AG09309 (cell line): ENCODE measurements at regions not wholly inside any gene's neighbourhood (a gene's known extent, or its start where the extent isn't known, plus 50 kb on each side); places are given as distances from the start of the nearest gene placed in this dataset.

Experiments used
- DNase-seq: peaks from one replicate; pipeline ENCODE4 v3.0.0-alpha.2; 2010; ENCODE audit warnings: low read depth
- H3K4me3 ChIP-seq: 2 replicates; pipeline ENCODE4 v1.5.1; 2011; ENCODE audit warnings: mild to moderate bottlenecking, low read depth, low read length, moderate library complexity; ENCODE audit not compliant: control insufficient read depth
- TF ChIP-seq, protein P1 (sequence below): IDR thresholded peaks from 2 replicates; pipeline ENCODE4 v1.5.1; 2011; ENCODE audit warnings: mild to moderate bottlenecking, low read depth, low read length, inconsistent platforms; ENCODE audit not compliant: insufficient read depth, control insufficient read depth; ENCODE audit errors: missing control alignments

DNA sequence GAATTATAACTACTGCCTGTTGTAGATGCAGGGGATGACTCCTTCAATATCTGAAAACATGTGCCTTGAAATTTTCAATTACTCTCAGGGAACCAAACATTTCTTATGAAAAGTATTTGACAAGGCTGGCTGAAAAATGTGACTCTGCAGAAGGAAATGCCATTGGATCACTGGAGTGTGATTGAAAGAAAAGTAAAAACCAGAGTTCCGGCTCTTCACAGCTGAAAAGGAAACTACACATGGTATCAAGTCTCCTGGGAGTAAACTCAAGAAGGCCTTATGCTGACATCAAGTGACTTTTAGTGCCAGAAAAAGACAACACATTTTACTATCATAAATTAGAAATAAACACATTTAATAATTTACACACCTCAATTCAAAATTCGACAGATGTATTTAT, 693.0 kb downstream of the LRFN5 start:
- H3K4me3 ChIP-seq: no peak overlapping the region
- TF ChIP-seq, protein P1, sequence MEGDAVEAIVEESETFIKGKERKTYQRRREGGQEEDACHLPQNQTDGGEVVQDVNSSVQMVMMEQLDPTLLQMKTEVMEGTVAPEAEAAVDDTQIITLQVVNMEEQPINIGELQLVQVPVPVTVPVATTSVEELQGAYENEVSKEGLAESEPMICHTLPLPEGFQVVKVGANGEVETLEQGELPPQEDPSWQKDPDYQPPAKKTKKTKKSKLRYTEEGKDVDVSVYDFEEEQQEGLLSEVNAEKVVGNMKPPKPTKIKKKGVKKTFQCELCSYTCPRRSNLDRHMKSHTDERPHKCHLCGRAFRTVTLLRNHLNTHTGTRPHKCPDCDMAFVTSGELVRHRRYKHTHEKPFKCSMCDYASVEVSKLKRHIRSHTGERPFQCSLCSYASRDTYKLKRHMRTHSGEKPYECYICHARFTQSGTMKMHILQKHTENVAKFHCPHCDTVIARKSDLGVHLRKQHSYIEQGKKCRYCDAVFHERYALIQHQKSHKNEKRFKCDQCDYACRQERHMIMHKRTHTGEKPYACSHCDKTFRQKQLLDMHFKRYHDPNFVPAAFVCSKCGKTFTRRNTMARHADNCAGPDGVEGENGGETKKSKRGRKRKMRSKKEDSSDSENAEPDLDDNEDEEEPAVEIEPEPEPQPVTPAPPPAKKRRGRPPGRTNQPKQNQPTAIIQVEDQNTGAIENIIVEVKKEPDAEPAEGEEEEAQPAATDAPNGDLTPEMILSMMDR: no peak
- no peak for DNase-seq

DNA sequence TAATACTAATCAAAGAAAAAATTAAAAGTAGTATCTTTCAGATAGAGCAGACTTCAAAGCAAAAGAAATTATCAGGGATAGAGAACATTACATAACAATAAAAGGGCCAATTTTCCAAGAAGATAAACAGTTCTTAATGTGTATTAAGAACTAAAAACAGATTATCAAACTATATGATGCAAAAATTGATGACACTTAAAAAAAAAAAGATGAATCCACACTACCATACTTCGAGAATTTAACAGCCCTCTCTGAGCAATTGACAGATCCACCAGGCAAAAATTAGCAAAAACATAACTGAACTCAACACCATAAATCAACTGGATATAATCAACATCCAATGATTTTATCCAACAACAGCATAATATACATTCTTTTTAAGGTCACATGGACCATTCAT, 686.5 kb downstream of the LRFN5 start:
- no peak overlapping the region for H3K4me3 ChIP-seq
- no peak for DNase-seq
- TF ChIP-seq, protein P1: no peak

DNA sequence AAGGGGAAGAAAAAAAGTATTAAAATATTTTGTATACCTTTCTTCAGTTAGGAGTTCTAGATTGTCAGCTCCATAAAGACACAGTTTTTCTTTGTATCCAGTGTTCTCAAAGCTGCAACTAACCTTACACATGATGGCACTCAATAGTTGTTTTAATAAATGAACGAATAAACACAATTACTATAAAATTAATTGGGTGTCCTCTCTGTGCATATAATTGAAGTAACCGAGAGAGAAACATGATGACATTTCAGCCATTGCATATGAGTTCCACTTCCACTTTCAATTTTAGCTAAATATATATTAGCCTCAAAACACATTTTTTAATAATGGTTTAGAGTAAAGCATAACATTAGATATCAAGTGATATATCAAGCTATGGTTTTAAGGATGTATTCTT, 671.2 kb downstream of the LRFN5 start:
- TF ChIP-seq, protein P1: no peak
- DNase-seq: no peak
- H3K4me3 ChIP-seq: no peak overlapping the region

DNA sequence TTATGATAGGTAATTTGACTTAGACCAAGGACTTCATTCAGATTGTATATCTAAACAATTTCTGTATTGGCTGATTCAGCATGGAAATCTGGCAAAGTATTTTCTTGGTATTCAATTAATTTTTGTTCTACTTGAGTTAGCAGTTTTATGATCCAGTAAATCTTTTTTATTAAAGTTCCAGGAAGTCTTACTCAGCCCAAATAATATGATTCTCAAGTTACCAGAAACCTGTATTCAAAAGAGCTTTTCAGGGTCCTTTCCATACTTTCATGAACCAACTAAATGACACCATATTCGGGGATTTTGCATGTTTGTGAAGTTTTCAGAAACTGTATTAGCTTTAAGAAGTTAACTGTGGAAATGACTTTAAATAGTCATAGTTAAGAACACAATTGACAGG, 662.6 kb downstream of the LRFN5 start:
- DNase-seq: no peak
- H3K4me3 ChIP-seq: no peak overlapping the region
- TF ChIP-seq, protein P1: no peak

DNA sequence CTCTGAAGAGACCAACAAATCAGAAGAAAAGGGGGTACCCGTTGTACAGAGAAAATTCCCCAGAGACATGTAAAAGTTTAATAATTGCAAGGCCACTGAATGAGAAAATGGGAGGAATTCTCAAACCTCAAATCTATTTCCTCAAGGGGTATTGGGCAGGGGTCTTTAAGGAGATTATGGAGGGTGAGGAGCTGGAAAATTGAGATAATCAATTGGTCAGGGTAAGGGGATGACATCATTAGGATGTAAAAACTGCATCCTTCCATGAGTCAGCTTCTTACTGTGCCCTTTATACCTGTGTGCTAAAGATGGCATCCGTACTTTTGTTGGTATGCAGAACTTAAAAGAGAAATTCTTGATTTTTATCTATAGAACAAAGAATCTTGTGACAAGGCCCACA, 641.5 kb downstream of the LRFN5 start:
- no peak for DNase-seq
- no peak overlapping the region for H3K4me3 ChIP-seq
- TF ChIP-seq, protein P1: no peak

DNA sequence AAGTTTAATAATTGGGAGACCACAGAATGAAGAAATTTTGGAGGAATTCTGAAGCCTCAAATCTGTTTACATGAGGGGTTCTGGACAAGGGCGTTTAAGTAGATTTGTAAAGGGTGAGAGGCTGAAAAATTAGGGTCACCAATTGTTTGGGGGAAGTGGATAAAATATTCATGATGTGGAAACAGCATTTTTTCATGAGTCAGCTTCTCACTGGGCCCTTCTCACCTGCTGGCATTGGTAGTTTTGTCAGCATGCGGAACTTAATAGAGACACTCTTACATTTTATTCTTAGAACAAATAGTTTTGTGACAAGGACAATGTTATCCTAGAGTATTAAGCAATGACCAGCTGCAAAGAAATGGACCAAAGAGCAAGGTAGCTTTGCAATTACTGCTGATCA, 634.4 kb downstream of the LRFN5 start:
- no peak for DNase-seq
- H3K4me3 ChIP-seq: no peak overlapping the region
- TF ChIP-seq, protein P1: no peak

DNA sequence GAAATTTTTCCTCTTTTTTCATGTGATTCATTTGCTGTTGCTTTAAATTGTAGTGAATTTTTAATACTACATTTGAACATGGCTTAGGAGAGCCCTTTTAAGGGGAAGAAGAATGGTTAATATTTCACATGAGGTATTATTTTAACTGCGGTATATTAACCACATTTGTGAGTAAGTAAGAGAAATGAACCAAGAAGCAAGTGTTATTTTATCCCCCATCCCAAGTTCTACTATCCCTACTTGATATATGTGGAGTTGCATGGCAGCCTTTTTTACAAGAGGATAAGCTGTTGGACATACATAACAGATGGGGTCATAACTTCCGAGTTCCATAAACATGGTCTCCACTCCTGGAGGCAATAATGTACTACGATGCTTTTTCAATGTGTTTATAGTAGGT, 623.3 kb downstream of the LRFN5 start:
- H3K4me3 ChIP-seq: no peak overlapping the region
- no peak for DNase-seq
- TF ChIP-seq, protein P1: no peak
